ENCODE measurements at regions not wholly inside any gene's neighbourhood (a gene's known extent, or its start where the extent isn't known, plus 50 kb on each side); places are given as distances from the start of the nearest gene placed in this dataset.

DNA sequence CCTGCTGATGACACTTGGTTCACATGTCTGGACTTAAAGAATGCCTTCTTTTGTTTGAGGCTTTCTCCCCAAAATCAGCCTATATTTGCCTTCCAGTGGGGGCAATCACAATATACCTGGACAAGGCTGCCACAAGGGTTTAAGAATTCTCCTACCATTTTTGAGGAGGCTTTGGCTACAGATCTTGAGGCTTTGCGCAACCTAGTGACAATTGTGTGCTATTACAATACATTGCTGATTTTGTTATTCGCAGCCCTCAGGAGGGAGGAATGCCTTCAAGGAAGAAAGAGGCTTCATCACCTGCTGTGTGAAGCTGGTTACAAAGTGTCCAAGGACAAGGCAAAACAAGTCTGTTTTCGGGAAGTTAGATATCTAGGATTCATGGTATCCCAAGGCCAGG is 50.8 kb upstream of the OR4C15 start:
- no peak overlapping the region for H2BK20ac ChIP-seq (ENCODE audit: low read depth, low read length, poor library complexity, severe bottlenecking)

More for the DNA sequence above, 50.8 kb upstream of the OR4C15 start:
- no peak overlapping the region for H3K27ac ChIP-seq (ENCODE audit: insufficient read length, low read depth, low read length)
- H3K36me3 Mint-ChIP-seq (ENCODE audit: insufficient read depth in 1 of 3, low read depth in 3 of 3) = peaks cover 10 to 18% (median 17%) of the 10 kb centered on the region in 3 experiments; a peak in 6 of 7 replicates
- no peak overlapping the region for H4K8ac ChIP-seq (replicated peaks; ENCODE audit: insufficient read length, low read depth, low read length)
- no peak for TF ChIP-seq CTCF (conservative IDR thresholded peaks at IDR 0.05)
- no peak overlapping the region for H3K9ac ChIP-seq (ENCODE audit: extremely low read depth, insufficient read length, low read length)
- H3K18ac ChIP-seq (ENCODE audit: insufficient read length, low read depth, low read length) = no peak overlapping the region
- no peak overlapping the region for H2BK12ac ChIP-seq (ENCODE audit: insufficient read length, low read depth, low read length)
- no peak overlapping the region for H4K5ac ChIP-seq (ENCODE audit: insufficient read length, low read depth, low read length)
- no peak overlapping the region for H2BK120ac ChIP-seq (ENCODE audit: low read depth, low read length, poor library complexity, severe bottlenecking)
- H3K79me1 ChIP-seq (ENCODE audit: insufficient read depth, low read depth, low read length, poor library complexity, severe bottlenecking) = no peaks in the 10 kb centered on the region
- no peak overlapping the region for H2AK5ac ChIP-seq (ENCODE audit: insufficient read length, low read length)
- no peak overlapping the region for H3K4me2 ChIP-seq (ENCODE audit: insufficient read depth, insufficient read length, low read length)
- H3K56ac ChIP-seq (ENCODE audit: insufficient read length, low read depth, low read length) = no peak overlapping the region
- peaks cover 83% of the 10 kb centered on the region in 2 experiments for H3K9me3 Mint-ChIP-seq
- H3K14ac ChIP-seq (ENCODE audit: insufficient read depth, low read length) = no peak overlapping the region
- H3K27me3 ChIP-seq (ENCODE audit: insufficient read depth, low read length) = no peaks in the 10 kb centered on the region
- no peaks in the 10 kb centered on the region for H3K4me1 ChIP-seq (ENCODE audit: insufficient read depth, low read length)
- no peak overlapping the region for H3K4me3 Mint-ChIP-seq
- no peaks in the 10 kb centered on the region; the same call in 1 of the 2 replicates for H3K27me3 Mint-ChIP-seq (ENCODE audit: low read depth)
- H4K91ac ChIP-seq (ENCODE audit: insufficient read length, low read depth, low read length) = no peak overlapping the region
- DNase-seq = no peak
- H3K9me3 ChIP-seq (ENCODE audit: control insufficient read depth, low read depth, low read length) = peaks cover 61% of the 10 kb centered on the region
- WGBS (ENCODE audit: extremely low coverage, insufficient read length, low lambda C conversion rate) = no CpG with 5 or more reads among the region's 3 CpGs
- no peaks in the 10 kb centered on the region for H3K4me1 Mint-ChIP-seq
- no peaks in the 10 kb centered on the region for H4K20me1 ChIP-seq (ENCODE audit: control insufficient read depth, insufficient read depth, insufficient read length)
- no peaks in the 10 kb centered on the region for H3K79me2 ChIP-seq (ENCODE audit: insufficient read depth, low read length)
- no peak overlapping the region for H2BK15ac ChIP-seq (ENCODE audit: low read depth, low read length)
- no peak overlapping the region for H3K23ac ChIP-seq (ENCODE audit: insufficient read length, low read depth, low read length)
- no peak overlapping the region for H3K27ac Mint-ChIP-seq
- no peak overlapping the region for H3T11ph ChIP-seq (ENCODE audit: low read length)
- no peak overlapping the region for H3K4ac ChIP-seq (ENCODE audit: low read depth, low read length)
- no peak overlapping the region for H2BK5ac ChIP-seq (ENCODE audit: insufficient read length, low read length)
- H3K23me2 ChIP-seq (ENCODE audit: insufficient read length, low read depth, low read length, poor library complexity, severe bottlenecking) = no peaks in the 10 kb centered on the region
- no peak overlapping the region for H2AFZ ChIP-seq (ENCODE audit: low read length)

All from H9 (cell line).